Inferior parietal cortex (tissue), 1 donor: ENCODE measurements at regions not wholly inside any gene's neighbourhood (a gene's known extent, or its start where the extent isn't known, plus 50 kb on each side); places are given as distances from the start of the nearest gene placed in this dataset.

Experiments used
- DNase-seq: peaks from one replicate; pipeline ENCODE4 v3.0.0-alpha.2; 2016; ENCODE audit errors: extremely low spot score

DNA sequence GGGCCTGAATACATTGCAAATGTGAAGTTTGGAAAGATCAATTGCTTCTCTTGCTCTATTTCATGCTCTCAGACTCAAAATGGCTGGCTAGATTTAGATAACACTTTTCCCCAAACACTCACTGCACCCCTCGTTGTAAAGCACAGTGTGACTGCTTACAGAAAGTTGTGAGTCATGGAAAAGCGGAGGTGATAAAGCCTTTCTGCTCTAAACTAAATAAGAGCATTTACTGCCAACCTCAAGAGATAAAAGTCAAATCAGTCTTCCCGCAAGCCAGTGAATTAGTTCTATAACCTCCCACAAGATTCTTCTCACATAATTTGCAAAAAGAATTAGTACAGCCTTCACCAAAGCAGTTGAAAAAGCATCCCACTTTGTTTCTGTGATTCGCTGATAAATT, 168.7 kb downstream of the WT1 start:
- DNase-seq = no peak

DNA sequence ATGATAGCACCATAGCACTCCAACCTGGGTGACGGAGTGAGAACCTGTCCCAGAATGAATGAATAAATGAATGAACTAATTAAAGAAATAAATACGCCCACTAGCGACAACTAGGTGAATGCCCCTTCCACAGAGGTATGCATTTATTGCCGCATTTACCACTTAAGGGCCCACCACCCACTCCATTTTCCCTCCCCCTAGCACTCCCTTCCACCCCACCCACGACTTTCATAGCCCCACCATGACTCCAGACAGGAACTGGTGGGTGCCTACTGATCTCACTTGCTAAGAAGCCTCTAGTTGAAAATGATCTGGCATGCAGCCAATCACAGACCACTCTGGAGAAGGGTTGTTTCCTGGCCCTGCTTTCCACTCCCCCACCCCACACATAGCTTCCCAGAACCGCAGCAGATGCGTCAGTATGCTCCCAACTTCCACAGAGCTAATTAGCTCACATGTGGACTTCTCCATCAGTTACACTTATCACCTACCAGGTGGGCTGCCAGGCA, 167.6 kb downstream of the WT1 start:
- no peak for DNase-seq

DNA sequence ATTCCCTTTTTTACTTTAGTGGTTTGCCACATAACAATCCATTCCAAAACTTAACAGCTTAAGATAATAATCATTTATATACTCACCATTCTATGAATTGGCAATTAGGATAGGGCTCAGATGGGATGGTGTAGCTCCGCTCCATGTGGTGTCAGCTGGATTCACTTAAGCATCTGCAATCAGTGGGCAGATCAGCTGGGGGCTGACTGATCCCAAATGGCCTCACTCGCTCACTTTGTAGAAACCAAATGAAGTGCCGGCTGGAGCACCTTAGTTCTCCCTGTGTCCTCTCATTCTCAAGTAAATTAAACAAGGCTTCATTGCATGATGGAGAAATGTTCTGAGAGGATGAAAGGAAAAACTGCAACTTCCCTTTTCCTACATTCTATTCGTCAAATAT, 161.4 kb downstream of the WT1 start:
- no peak for DNase-seq

DNA sequence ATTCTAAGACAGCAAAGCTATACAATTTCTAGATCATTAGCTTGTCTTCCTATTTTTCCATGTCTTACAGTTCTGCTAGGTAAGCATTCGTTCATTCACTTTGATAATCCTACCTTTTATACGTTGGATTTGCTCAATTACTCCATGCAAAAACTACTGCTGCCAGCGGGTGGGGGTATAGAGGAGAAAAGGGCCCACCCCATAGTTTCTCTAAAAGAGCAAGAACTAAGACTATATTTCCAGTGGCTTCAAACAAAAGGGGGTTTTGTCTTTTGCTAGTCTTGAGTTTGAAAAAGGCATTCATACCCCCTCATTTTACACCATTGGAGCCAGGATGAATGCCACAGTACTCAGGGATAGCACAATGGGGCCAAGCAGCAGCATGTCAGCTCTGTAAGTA, 155.7 kb downstream of the WT1 start:
- DNase-seq = no peak

DNA sequence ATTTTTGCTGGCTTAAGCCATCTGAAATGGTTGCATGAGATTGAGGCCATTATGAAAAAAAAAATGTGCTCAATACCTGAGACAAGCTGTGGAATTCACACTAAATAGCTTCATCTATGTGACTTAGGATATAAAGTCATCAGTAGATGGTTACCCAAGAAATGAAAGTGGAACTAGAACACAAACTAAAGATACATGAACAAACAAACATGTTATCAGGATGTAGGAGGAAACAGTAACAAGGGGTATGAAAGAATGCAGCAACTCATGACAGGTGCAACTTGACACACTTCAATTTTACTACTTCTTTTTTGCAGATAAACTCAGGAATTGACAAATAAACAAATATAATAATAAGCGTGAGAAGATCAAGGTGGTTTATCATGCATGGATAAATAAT, 155.0 kb downstream of the WT1 start:
- DNase-seq = no peak

DNA sequence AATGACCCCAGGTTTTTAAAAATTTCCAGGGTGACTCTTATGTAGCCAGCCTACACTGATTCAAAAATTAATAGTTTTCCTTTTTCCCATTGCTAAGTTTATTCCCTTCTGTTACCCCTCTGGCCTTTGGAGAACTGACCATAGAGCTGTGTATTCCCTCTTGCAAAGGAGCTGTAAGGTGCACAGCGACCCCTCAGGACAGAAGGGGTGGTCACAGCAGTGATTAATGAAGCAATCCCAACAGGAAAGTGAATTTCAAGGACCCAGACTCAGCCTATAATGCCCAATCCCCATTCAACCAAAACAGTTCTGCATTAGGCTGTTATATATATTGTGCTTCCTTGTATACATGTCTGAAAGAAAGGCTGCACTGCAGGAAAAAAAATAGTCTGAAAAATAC, 147.1 kb downstream of the WT1 start:
- DNase-seq = no peak

DNA sequence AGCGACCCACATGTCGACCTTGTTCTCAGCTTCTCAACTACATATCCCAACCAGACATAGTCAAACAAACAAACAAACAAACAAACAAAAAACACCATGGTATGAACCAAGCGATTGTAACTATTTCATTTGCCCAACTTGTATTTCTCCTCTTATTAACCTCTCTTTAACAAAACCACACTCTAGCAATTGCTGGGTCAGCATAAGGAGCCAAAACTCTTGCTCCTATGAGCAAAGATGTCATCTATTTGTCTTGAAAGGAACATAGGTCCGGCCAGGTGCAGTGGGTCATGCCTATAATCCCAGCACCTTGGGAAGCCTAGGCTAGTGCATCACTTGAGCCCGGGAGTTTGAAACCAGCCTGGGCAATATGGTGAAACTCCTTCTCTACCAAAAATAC, 145.6 kb downstream of the WT1 start:
- DNase-seq = no peak

DNA sequence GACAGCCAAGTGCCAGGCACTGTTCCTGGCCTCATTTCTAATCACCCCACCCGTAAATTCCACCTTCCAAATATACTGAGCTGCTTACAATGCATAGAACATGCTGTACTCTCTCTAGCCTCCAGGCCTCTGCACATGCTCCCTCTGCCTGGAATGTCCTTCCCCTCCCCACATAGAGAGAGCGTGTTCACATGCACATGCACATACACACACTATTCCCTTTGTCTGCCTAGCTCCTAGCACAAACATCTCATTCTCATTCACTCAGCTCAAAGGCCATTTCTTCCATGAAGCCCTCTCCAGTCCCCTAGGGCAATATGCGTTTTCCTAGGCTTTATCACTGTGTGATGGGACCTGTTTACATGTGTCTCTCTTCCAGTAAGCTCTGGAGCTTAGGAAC, 144.6 kb downstream of the WT1 start:
- DNase-seq = peak; percentile 68

DNA sequence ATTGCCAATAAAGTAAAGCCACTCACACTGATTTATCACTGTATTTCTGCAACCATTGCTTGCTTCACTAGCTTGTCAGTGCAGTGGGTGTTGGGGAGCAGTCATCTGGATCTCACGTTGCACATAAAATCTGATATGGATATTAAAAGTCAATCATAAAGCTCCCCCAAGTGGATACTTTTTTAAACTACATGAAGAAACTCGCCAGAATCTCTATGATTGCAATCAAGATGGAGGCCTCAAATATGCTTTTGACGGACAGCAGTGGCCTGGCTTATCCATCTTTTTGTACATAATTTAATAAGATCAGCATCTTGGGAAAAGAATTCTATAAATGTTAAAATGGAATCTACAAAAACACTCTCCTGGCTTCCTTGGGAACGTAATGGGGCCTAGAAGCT, 137.7 kb downstream of the WT1 start:
- DNase-seq = peak; percentile 83

DNA sequence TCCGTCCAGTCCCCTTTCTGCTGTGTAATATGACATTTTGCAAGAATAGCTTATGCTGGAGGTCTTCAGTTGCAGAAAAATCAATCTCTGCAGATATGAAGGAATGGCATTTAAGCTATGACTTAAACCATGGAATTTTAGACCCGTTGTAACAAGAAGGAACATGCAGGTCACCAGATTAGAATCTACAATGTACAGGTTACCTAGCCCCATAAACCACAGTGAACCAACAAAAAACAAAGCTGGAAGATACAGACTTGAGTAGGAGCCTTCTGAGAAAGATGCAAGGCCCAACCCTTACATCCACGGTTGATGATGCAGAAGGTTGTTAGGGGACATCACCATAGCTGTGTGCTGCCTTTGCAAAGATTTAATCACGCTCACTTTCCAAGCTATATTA, 132.5 kb downstream of the WT1 start:
- DNase-seq = no peak

DNA sequence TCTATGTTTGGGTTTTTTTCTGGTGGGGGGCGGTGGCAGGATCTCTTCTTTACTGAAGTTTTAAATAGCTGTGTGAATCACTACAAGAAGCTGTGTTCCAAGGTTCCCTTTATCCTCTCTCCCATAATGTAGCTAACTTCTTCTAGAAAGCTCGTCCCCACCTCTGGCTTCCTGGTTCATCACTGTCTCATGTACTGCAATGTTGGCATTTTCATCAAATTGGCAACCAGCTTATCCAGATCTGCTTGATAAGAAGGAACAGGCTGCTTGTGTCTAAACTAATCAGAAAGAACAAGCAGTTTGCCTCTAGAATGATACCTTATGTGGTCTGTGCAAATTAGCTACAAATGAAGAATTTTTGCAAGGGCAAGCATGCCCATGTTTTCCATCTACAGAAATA, 130.8 kb downstream of the WT1 start:
- no peak for DNase-seq

DNA sequence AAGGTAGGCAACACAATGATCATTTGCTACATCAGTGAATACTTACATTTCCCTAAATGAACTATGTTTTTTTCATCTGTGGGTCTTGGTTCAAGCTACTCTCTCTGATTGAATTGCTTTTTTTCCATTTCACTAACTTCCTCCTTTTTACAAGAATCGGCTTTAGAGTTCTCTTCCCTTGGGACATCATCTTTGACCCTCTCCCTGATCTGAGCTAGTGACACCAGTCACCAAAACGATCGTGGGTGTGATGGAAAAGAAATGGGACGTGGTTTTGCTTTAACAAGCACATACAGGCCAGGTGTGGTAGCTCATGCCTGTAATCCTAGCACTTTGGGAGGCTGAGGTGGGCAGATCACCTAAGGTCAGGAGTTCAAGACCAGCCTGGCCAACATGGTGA, 129.9 kb downstream of the WT1 start:
- no peak for DNase-seq

DNA sequence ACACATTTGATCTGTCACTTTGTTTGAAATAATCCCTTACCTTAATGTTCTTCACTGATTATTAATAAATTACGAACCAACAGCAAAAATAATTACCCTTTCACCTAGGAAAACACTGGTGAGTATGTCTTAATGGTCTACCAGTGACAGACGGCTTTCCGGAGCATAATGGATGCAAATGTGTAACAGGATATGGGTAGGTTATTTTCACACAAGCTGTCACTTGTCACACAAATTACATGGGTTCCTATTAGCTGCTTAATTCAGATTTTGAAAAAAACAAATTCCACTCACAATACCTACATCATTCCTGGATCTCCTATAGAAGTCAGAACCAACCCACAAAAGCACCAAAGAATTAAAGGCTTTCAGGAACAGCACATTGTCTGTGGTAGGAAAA, 127.9 kb downstream of the WT1 start:
- DNase-seq = no peak

DNA sequence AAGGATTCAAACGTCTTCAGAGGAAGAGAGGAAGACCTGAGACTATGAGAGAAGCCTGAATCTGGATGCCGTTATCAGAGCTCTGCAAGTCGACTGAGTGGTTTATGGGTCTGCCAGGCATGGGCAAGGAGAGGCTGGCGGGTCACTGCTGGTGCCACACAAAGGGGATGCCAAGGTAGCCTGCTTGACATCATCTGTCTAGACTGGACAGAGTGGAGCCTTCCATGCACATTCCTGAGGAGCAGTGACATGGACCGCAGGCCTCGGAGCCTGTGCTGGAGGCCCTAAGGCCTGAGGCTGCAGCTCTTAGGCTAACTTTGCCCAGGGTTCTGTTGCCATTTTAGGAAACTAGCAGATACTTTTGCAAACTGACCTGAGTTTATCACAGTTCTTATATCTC, 127.4 kb downstream of the WT1 start:
- DNase-seq = no peak

DNA sequence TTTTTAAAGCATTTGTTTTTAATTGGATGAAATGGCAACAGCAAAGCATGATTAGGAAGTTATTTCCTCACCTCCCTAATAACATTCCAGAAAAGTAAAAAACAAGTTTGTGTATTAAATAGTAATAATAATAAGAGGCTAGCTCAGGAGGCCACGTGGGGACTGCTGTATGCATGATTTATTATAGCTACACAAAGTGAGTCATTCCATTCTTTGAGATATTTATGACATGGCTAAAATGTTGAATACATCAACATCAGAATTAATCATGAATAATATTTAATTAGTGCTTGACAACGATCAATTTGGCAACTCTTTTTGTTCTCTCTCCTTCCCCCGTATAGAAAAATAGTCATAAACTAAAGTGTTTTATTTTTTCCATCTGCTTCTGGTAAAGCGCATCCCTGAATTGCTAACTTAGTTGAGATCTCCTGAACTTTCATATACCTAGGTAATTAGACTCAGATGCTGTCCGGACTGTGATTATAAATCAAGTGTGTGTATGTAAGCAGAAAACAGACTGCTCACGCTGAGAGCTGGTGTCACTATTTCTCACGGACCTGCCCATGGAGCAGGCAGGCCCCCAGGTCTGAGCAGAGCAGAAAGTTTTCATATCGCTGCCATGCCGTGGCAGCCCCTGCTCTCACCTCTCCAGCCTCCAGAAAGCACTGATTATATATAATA, 125.7 kb downstream of the WT1 start:
- DNase-seq = no peak

DNA sequence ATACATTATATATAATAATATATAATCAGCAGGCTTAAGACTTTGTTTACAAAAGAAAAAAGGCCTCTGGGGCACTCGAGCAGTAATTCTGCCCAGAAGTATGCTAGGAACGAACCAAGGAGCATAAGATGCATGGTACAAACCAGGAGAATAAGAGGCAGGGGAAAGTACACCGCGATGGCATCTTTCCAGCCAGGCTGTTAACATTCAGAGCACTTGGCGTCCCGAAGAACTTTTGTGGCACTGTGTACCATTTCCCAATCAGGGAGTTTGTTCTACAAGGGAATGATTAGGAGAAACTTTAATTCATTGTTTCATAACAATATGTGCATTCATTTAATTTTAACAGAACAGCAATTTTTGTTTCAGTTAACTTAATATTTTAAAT, 125.1 kb downstream of the WT1 start:
- DNase-seq = no peak

DNA sequence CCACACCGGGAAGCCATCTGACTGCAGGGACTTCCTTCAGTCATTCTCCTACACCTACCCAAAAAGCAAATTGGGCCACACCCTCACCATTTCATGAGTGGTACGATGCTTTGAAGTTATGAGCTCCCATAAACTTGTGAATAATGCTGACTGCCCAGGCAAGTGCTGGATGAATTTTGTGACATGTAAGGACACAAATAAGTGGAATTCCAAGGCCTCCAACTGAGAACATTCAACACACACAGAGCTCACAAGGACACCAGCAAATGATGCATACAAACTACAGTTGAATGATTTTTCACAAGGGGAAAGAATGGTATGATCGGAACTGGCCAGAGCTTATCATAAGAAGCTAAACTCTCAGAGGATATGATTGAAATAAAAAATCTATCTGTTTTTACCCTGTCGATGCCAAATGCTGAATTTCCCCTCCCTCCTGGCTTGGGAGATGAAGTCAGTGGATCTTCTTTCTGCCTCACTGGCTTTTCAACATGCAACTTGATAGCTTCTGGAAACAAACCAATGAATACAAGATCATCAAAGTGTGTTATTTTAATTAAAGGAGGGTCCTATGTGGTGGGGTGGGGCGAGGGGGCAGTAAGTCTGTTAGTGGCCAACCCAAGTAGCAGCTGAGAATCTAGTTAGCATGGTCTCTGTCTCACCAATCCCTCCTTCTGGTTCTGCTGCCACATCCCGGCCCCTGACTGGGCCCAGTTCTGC, 123.8 kb downstream of the WT1 start:
- DNase-seq = no peak

DNA sequence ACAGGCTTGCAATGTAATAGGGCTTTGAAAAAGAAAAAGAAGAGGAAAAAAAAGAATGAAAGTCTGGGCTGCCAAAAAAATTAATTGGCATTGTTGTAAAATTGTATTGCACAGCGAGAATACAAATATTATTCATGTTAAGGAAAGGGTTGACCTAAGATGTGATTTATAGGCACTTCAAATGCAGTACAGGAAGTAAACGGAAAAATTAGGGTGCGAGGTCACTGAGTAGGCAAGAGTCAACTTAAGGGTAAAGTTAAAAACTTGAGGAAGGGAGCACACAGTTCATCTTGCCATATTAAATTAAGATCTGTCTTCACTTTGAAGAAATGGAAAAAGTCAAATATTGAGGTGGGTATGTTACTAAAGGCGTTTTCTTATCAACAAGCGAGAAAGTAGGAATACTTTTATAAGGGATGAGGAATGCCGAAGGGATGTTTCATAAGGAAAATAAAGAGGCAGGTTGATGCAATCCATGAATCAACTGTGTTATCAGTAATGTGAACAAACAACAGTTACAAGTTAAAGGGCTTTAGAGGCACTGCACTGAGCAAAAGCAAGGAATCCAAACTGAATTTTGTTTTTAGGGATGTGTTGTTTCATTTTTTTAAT, 123.0 kb downstream of the WT1 start:
- no peak for DNase-seq

DNA sequence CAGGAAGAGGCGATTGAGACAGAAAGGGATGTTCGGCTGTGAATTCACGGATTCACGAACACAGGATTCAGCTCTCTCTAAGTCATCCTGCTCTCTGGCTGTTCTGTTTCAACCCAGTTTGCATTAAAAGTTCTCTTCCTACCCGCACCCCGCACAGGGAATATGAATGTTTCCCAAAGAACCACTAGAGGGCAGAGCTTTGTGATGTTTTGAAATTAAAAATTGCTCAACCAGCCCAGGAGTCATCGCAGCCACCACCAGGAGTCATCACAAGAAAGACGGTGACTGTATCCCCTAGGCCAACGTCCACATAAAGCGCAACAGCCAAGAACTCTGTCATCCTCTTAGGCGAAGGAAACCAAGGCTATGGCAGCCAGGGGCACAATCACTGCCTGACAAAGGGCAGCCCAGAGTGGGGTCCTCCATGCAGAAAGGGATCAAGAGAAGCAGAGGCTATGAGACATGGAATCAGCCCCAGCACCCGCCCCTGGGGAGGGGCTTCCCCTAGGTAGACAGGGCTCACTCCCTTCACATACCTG, 122.4 kb downstream of the WT1 start:
- peak; percentile 24 for DNase-seq

DNA sequence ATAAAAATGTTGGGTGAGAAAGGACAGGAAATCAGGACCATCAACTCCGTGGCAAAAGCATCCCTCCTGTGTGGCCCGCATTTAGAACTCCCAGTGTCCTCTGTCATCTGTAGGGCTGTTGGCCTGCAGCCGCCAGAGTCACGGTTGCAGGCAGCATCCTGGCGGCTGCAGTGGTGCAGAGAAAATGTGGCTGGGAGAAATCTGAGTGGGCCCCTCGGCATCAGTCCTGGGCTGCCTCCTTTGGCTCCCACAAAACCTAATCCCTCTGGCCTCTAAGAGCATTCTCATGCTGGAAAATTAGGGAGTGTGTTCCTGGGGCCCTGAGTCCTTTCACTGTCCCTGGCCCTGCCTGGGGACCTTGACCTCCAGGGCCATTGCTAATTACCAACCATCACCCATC, 121.9 kb downstream of the WT1 start:
- DNase-seq = no peak

DNA sequence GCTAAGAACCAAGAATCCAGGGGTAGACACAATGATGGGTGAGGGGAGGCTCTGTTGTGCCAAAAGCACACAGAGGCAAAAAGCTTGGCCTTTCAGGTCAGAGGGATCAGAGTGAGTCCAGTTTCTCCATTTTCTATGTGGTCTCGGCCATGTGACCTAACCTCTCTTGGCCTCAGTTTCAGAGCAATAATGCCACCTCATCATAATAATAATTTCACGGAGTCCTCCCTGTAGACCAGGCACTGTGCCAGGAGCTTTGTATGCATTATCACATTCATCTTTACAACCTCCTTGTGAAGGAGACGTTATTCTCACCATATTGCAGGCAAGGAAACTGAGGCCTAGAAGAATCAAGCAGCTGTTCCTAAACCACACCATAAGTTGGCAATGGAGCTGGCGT, 120.2 kb downstream of the WT1 start:
- DNase-seq = no peak

DNA sequence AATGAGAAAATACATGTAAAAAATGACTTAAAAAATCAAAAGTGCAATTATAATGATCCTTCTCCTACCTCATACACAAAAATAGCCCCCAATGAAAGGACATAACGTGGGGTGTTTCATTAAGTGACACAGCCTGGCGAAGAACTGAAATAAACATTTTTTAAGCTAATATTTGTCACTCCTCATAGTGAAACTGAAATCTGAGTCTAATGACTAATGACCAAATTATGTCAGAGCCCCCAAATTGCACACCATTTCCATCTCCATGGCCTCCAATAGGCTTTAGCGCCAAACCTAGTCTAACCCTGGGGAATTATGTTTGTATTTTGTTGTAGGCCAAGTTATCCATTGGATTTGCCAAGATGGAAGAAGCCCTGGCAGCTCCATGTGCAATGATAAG, 119.1 kb downstream of the WT1 start:
- DNase-seq = no peak
